ENCODE measurements at regions not wholly inside any gene's neighbourhood (a gene's known extent, or its start where the extent isn't known, plus 50 kb on each side); places are given as distances from the start of the nearest gene placed in this dataset.

- TF ChIP-seq HDAC6 (IDR thresholded peaks at IDR 0.05; ENCODE audit: low read depth, low read length) (no peak), CEBPB (tag; IDR thresholded peaks at IDR 0.05) (no peak), NFXL1 (CRISPR knock-in tag; IDR thresholded peaks at IDR 0.05) (no peak), SIN3A (IDR thresholded peaks at IDR 0.05; ENCODE audit: borderline replicate concordance in 2 of 2, control insufficient read depth in 1 of 2, low read depth in 2 of 2, low read length in 2 of 2) (no peak)
Measured at GRCh38 chr5:143566139-143566538, 162.7 kb upstream of the NR3C1 start.

All from K562 (cell line).